ENCODE measurements at regions not wholly inside any gene's neighbourhood (a gene's known extent, or its start where the extent isn't known, plus 50 kb on each side); places are given as distances from the start of the nearest gene placed in this dataset.

GRCh38 chr4:112770114-112770513 lies 133.2 kb downstream of the LARP7 start:
- POLR2A ChIA-PET, result no interaction called here
- no peaks in the 10 kb centered on the region for H3K27me3 ChIP-seq (ENCODE audit: control insufficient read depth, insufficient read depth, low read length)
- no peak for DNase-seq (ENCODE audit: low read depth)
- no peak for TF ChIP-seq CTCF (IDR thresholded peaks at IDR 0.05; ENCODE audit: insufficient read depth, low read depth, low read length)
- CTCF ChIA-PET, result interaction anchor here (2.3 kb wide), 1 partner anchor 169 kb away, joined by 9 read pairs; no protein-coding TSS in a partner anchor
- no peaks in the 10 kb centered on the region for H3K36me3 ChIP-seq (ENCODE audit: control insufficient read depth, insufficient read depth, low read length)
- no peak overlapping the region for H3K4me3 ChIP-seq (ENCODE audit: low read depth, low read length)

GRCh38 chr4:112775801-112776200 lies 138.9 kb downstream of the LARP7 start:
- ChIA-PET CTCF (interaction anchor here (1.1 to 3.0 kb wide), 3 partner anchors 10 to 21 kb away, joined by 4 to 20 read pairs (median 14); no protein-coding TSS in a partner anchor), POLR2A (no interaction called here)
- Histone ChIP-seq H3K36me3 (ENCODE audit: control insufficient read depth, insufficient read depth, low read length) (no peaks in the 10 kb centered on the region), H3K4me3 (ENCODE audit: low read depth, low read length) (no peak overlapping the region), H3K27me3 (ENCODE audit: control insufficient read depth, insufficient read depth, low read length) (no peaks in the 10 kb centered on the region)
- no peak for DNase-seq (ENCODE audit: low read depth)
- TF ChIP-seq CTCF (IDR thresholded peaks at IDR 0.05; ENCODE audit: insufficient read depth, low read depth, low read length), result no peak

- no peak for DNase-seq (ENCODE audit: low read depth)
- Histone ChIP-seq H3K27me3 (ENCODE audit: control insufficient read depth, insufficient read depth, low read length) (no peaks in the 10 kb centered on the region), H3K36me3 (ENCODE audit: control insufficient read depth, insufficient read depth, low read length) (no peaks in the 10 kb centered on the region), H3K4me3 (ENCODE audit: low read depth, low read length) (no peak overlapping the region)
- no peak for TF ChIP-seq CTCF (IDR thresholded peaks at IDR 0.05; ENCODE audit: insufficient read depth, low read depth, low read length)
- POLR2A ChIA-PET, result no interaction called here
- CTCF ChIA-PET, result interaction anchor here (2.4 to 3.0 kb wide), 2 partner anchors 10 to 14 kb away, joined by 14 to 20 read pairs; no protein-coding TSS in a partner anchor
Measured at GRCh38 chr4:112776535-112776934, 139.6 kb downstream of the LARP7 start.

GRCh38 chr4:112778520-112778919 lies 141.6 kb downstream of the LARP7 start:
- TF ChIP-seq CTCF (IDR thresholded peaks at IDR 0.05; ENCODE audit: insufficient read depth, low read depth, low read length), result no peak
- ChIA-PET POLR2A (no interaction called here), CTCF (interaction anchor here (1.8 kb wide), 1 partner anchor 12 kb away, joined by 4 read pairs; no protein-coding TSS in a partner anchor)
- H3K27me3 ChIP-seq (ENCODE audit: control insufficient read depth, insufficient read depth, low read length), result no peaks in the 10 kb centered on the region
- H3K36me3 ChIP-seq (ENCODE audit: control insufficient read depth, insufficient read depth, low read length), result no peaks in the 10 kb centered on the region
- H3K4me3 ChIP-seq (ENCODE audit: low read depth, low read length), result no peak overlapping the region
- DNase-seq (ENCODE audit: low read depth), result no peak

GRCh38 chr4:112793033-112793432 lies 156.1 kb downstream of the LARP7 start:
- CTCF ChIA-PET, result no interaction called here
- Histone ChIP-seq H3K36me3 (ENCODE audit: control insufficient read depth, insufficient read depth, low read length) (no peaks in the 10 kb centered on the region), H3K4me3 (ENCODE audit: low read depth, low read length) (no peak overlapping the region), H3K27me3 (ENCODE audit: control insufficient read depth, insufficient read depth, low read length) (no peaks in the 10 kb centered on the region)
- TF ChIP-seq CTCF (IDR thresholded peaks at IDR 0.05; ENCODE audit: insufficient read depth, low read depth, low read length), result no peak
- POLR2A ChIA-PET, result no interaction called here
- no peak for DNase-seq (ENCODE audit: low read depth)
